Prostate gland (tissue), 2 donors: ENCODE measurements at regions not wholly inside any gene's neighbourhood (a gene's known extent, or its start where the extent isn't known, plus 50 kb on each side); places are given as distances from the start of the nearest gene placed in this dataset.

Experiments
- DNase-seq: peaks from one replicate; pipeline ENCODE4 v3.0.0-alpha.2; 2019; ENCODE audit warnings: low spot score
- H3K27ac ChIP-seq, 2 donors: fragments of 200-600 bp; sonication (generic); 2 replicates each; pipeline ENCODE4 v1.5.1; 2017 to 2019
- H3K27me3 ChIP-seq: fragments of 200-600 bp; sonication (generic); replicated peaks from 2 replicates; pipeline ENCODE4 v1.5.1; 2019; ENCODE audit not compliant: insufficient read depth
- H3K36me3 ChIP-seq, 2 donors: fragments of 200-600 bp; sonication (generic); 1 replicate in 1 of 2; 2 replicates in 1 of 2; pipeline versions ENCODE4 v1.5.1 to v1.8.1; 2017 to 2019
- H3K4me1 ChIP-seq: fragments of 200-600 bp; sonication (generic); replicated peaks from 2 replicates; pipeline ENCODE4 v1.5.1; 2019
- H3K4me3 ChIP-seq, 2 donors: fragments of 200-600 bp; sonication (generic); 2 replicates each; pipeline ENCODE4 v1.5.1; 2017 to 2019
- H3K9me3 ChIP-seq: fragments of 200-600 bp; sonication (generic); 2 replicates; pipeline ENCODE4 v1.5.1; 2017
- CTCF ChIP-seq, 4 experiments: fragments of 200-600 bp in 2 of 4; fragments of 450-650 bp in 2 of 4; sonication (generic) in 2 of 4; IDR thresholded peaks; 1 replicate in 3 of 4; 2 replicates in 1 of 4; pipeline ENCODE4 v1.5.1; 2016 to 2019; ENCODE audit warnings: antibody characterized with exemption in 4 of 4, mild to moderate bottlenecking in 2 of 4, moderate library complexity in 2 of 4
- POLR2A ChIP-seq: fragments of 450-650 bp; IDR thresholded peaks from one replicate; pipeline ENCODE4 v1.6.1; 2016; ENCODE audit warnings: antibody characterized with exemption, mild to moderate bottlenecking
- POLR2AphosphoS5 ChIP-seq: sonication (generic); formaldehyde crosslinking; IDR thresholded peaks from one replicate; pipeline ENCODE4 v1.6.1; 2017; ENCODE audit warnings: antibody characterized with exemption
- WGBS: methylation state at CpG from one replicate; pipeline ENCODE4 v1.1.5; 2018; 5-methylcytosine and 5-hydroxymethylcytosine counted together
- intact Hi-C: fragments of 100-400 bp; cut with DNase I; formaldehyde crosslinking; loops from one replicate; pipeline ENCODE4 v1.14.2; 2022

GRCh38 chr5:124859027-124859426 lies 112.6 kb upstream of the ZNF608 start:
- Histone ChIP-seq H3K4me3 (no peak overlapping the region), H3K27me3 (no peaks in the 10 kb centered on the region), H3K27ac (no peak overlapping the region), H3K4me1 (no peaks in the 10 kb centered on the region), H3K9me3 (no peaks in the 10 kb centered on the region), H3K36me3 (no peaks in the 10 kb centered on the region)
- DNase-seq, result peak; percentile 9
- TF ChIP-seq POLR2A (no peak), POLR2AphosphoS5 (peak; percentile 35)
- WGBS, result 44% methylated on average over 4 of the region's 4 CpGs
- intact Hi-C loops, result no loop called here

- 88% methylated on average over 3 of the region's 3 CpGs for WGBS
- Histone ChIP-seq H3K27me3 (no peaks in the 10 kb centered on the region), H3K4me1 (no peaks in the 10 kb centered on the region), H3K36me3 (no peaks in the 10 kb centered on the region), H3K9me3 (no peaks in the 10 kb centered on the region), H3K4me3 (no peak overlapping the region), H3K27ac (no peak overlapping the region)
- no peak for TF ChIP-seq CTCF (IDR thresholded peaks at IDR 0.05)
- TF ChIP-seq POLR2A, result no peak
- TF ChIP-seq POLR2AphosphoS5, result no peak
- DNase-seq, result no peak
- intact Hi-C loops, result no loop called here
These were observed 113.3 kb upstream of the ZNF608 start for GRCh38 chr5:124859556-124860290.

DNA sequence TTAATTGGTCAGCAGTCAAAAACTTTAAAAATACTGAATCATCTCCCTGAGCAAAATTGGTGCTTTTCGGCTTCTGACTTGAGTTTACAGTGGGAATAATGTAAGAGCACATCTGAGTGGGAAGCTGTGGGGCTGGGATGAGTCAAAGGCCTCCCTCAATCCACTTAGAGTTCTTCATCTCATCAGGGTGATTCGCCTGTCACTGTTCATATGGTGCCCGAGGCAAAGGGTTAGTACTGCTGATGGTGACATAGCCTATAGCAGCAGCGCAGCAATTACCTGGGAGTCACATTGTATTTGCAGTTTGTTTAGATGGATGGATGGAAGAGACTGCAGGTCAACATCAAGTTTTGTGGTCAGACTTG lies 113.8 kb upstream of the ZNF608 start:
- 79% methylated on average over 4 of the region's 4 CpGs for WGBS
- no peaks in the 10 kb centered on the region for H3K9me3 ChIP-seq
- H3K4me3 ChIP-seq, result no peak overlapping the region
- TF ChIP-seq POLR2A (no peak), CTCF (IDR thresholded peaks at IDR 0.05) (no peak), POLR2AphosphoS5 (no peak)
- no peaks in the 10 kb centered on the region for H3K27me3 ChIP-seq
- H3K36me3 ChIP-seq, result no peaks in the 10 kb centered on the region
- DNase-seq, result no peak
- H3K27ac ChIP-seq, result no peak overlapping the region
- intact Hi-C loops, result no loop called here
- no peaks in the 10 kb centered on the region for H3K4me1 ChIP-seq

DNA sequence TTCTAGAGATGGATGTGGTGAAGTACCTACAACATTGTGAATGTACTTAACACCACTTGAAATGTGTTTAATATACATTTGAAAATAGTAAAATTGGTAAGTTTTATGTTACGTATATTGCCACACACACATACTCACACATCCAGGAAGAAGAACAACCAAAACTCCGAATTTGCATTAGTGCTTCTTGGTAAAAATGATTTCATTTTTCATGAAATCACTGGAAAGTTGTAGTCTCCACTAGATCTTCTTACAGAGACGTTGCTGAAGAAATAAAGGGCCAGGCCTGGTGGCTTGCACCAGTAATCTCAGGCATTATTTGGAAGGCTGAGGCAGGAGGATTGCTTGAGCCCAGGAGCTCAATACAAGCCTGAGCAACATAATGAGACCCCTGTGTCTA lies 118.6 kb upstream of the ZNF608 start:
- TF ChIP-seq CTCF (IDR thresholded peaks at IDR 0.05) (no peak), POLR2A (no peak), POLR2AphosphoS5 (no peak)
- no peaks in the 10 kb centered on the region for H3K36me3 ChIP-seq
- no peaks in the 10 kb centered on the region for H3K27me3 ChIP-seq
- no peaks in the 10 kb centered on the region for H3K9me3 ChIP-seq
- no peak for DNase-seq
- H3K27ac ChIP-seq, result no peak overlapping the region
- H3K4me1 ChIP-seq, result no peaks in the 10 kb centered on the region
- no peak overlapping the region for H3K4me3 ChIP-seq
- intact Hi-C loops, result loop anchor here (5.0 kb wide), 1 partner anchor 42 kb away; no protein-coding TSS in a partner anchor
- WGBS, result 98% methylated on average over 3 of the region's 3 CpGs

DNA sequence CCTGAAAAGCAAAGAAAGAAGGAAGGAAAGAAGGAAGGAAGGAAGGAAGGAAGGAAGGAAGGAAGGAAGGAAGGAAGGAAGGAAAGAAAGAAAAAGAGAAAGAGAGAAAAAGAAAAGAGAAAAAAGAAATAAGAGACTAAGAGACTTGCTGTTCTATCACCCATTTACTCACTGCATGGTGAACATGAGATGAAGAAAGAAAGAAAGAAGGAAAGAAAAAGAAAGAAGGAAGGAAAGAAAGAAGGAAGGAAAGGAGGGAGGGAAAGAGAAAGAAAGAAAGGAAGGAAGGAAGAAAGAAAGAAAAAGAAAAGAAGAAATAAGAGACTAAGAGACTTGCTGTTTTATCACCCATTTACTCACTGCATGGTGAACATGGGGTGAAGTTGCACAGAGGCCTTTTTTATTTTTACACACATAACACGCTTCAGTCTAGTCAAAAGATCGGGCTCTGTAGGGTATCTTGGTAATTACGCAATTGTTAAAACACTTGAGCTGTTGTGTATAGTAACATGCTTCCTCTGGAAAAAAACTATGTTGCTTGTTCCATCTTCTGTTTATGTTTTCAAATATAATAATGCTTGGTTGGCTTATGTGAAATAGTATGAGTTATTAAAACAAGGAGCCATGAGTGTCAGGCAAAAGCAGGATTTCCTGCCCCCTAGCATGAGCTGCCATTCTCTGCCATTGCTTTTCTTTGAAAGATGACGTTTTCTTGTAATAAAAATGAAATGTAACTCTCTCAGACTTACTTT lies 119.3 kb upstream of the ZNF608 start:
- DNase-seq, result no peak
- 52% methylated on average over 4 of the region's 4 CpGs for WGBS

More for the DNA sequence above, 119.3 kb upstream of the ZNF608 start:
- Histone ChIP-seq H3K27ac (no peak overlapping the region), H3K27me3 (no peaks in the 10 kb centered on the region), H3K4me3 (no peak overlapping the region), H3K4me1 (no peaks in the 10 kb centered on the region), H3K9me3 (no peaks in the 10 kb centered on the region), H3K36me3 (no peaks in the 10 kb centered on the region)
- intact Hi-C loops, result loop anchor here (5.0 kb wide), 1 partner anchor 42 kb away; no protein-coding TSS in a partner anchor
- TF ChIP-seq POLR2A (no peak), POLR2AphosphoS5 (no peak), CTCF (IDR thresholded peaks at IDR 0.05) (no peak)
